ENCODE measurements at regions not wholly inside any gene's neighbourhood (a gene's known extent, or its start where the extent isn't known, plus 50 kb on each side); places are given as distances from the start of the nearest gene placed in this dataset.
"Not testable (repeated sequence)": the region's sequence is repeated elsewhere in the genome, so short reads cannot be mapped to it uniquely, and the experiment has no call there.

- TF ChIP-seq ZNF565 (CRISPR knock-in tag; conservative IDR thresholded peaks at IDR 0.05; ENCODE audit: low read depth) (no peak), PATZ1 (CRISPR knock-in tag; IDR thresholded peaks at IDR 0.05; ENCODE audit: borderline replicate concordance) (no peak), ZNF8 (CRISPR knock-in tag; IDR thresholded peaks at IDR 0.05) (no peak), POU6F1 (CRISPR knock-in tag; IDR thresholded peaks at IDR 0.05; ENCODE audit: borderline replicate concordance, low read depth) (no peak), TCF4 (CRISPR knock-in tag; IDR thresholded peaks at IDR 0.05; ENCODE audit: borderline replicate concordance) (no peak), BACH2 (CRISPR knock-in tag; IDR thresholded peaks at IDR 0.05; ENCODE audit: borderline replicate concordance) (no peak), ZFP3 (CRISPR knock-in tag; IDR thresholded peaks at IDR 0.05) (no peak), ZC3H10 (CRISPR knock-in tag; IDR thresholded peaks at IDR 0.05) (no peak), ZNF70 (CRISPR knock-in tag; IDR thresholded peaks at IDR 0.05) (no peak), TSHZ2 (CRISPR knock-in tag; IDR thresholded peaks at IDR 0.05) (no peak), ZFP30 (CRISPR knock-in tag; IDR thresholded peaks at IDR 0.05) (no peak), CSDC2 (CRISPR knock-in tag; IDR thresholded peaks at IDR 0.05) (no peak), ESRRG (CRISPR knock-in tag; IDR thresholded peaks at IDR 0.05) (no peak), RARB (CRISPR knock-in tag; IDR thresholded peaks at IDR 0.05) (no peak)
- ATAC-seq = no peak
Observed at GRCh38 chr15:95068701-95069521, 837.5 kb downstream of the MCTP2 start.

GRCh38 chr15:95075792-95076677 lies 844.7 kb downstream of the MCTP2 start:
- ATAC-seq = no peak
- TF ChIP-seq ISL1 (CRISPR knock-in tag; IDR thresholded peaks at IDR 0.05) = no peak

- TF ChIP-seq ZC3H10 (CRISPR knock-in tag; IDR thresholded peaks at IDR 0.05) (no peak), CSRNP3 (CRISPR knock-in tag; IDR thresholded peaks at IDR 0.05) (no peak), TOX (CRISPR knock-in tag; IDR thresholded peaks at IDR 0.05; ENCODE audit: borderline replicate concordance) (no peak)
- ATAC-seq = no peak
Observed at GRCh38 chr15:95076678-95076990, 845.3 kb downstream of the MCTP2 start.

- TF ChIP-seq CSRNP3 (CRISPR knock-in tag; IDR thresholded peaks at IDR 0.05) = no peak
- TF ChIP-seq SNAI2 (CRISPR knock-in tag; IDR thresholded peaks at IDR 0.05) = no peak
- no peak for TF ChIP-seq ISL1 (CRISPR knock-in tag; IDR thresholded peaks at IDR 0.05)
- no peak for TF ChIP-seq ZC3H10 (CRISPR knock-in tag; IDR thresholded peaks at IDR 0.05)
- TF ChIP-seq RARB (CRISPR knock-in tag; IDR thresholded peaks at IDR 0.05) = no peak
- no peak for TF ChIP-seq TCF4 (CRISPR knock-in tag; IDR thresholded peaks at IDR 0.05; ENCODE audit: borderline replicate concordance)
- TF ChIP-seq ZNF8 (CRISPR knock-in tag; IDR thresholded peaks at IDR 0.05) = no peak
- no peak for TF ChIP-seq TOX (CRISPR knock-in tag; IDR thresholded peaks at IDR 0.05; ENCODE audit: borderline replicate concordance)
- no peak for TF ChIP-seq ZFP30 (CRISPR knock-in tag; IDR thresholded peaks at IDR 0.05)
- no peak for TF ChIP-seq ESRRG (CRISPR knock-in tag; IDR thresholded peaks at IDR 0.05)
- no peak for ATAC-seq
Observed at GRCh38 chr15:95078003-95078402, 846.6 kb downstream of the MCTP2 start.

GRCh38 chr15:95080228-95080627 lies 848.9 kb downstream of the MCTP2 start:
- ATAC-seq = not testable (repeated sequence)

Measured in SK-N-SH treated with all-trans-retinoic acid at 6 μM for 48 hours (cell line).